NCI-H69 (cell line): ENCODE measurements at regions not wholly inside any gene's neighbourhood (a gene's known extent, or its start where the extent isn't known, plus 50 kb on each side); places are given as distances from the start of the nearest gene placed in this dataset.

Experiments
- DNase-seq: peaks from one replicate; lab custom pipeline; 2025; lab: John Stamatoyannopoulos, UW

GRCh38 chr9:86529496-86530275 lies 175.5 kb upstream of the TUT7 start:
- no peak for DNase-seq

GRCh38 chr9:86526021-86526420 lies 171.8 kb upstream of the TUT7 start:
- no peak for DNase-seq

- DNase-seq, result no peak
Measured at GRCh38 chr9:86525182-86525581, 171.0 kb upstream of the TUT7 start.

- DNase-seq, result no peak
Measured at GRCh38 chr9:86521977-86522376, 167.8 kb upstream of the TUT7 start.

- DNase-seq, result no peak
Measured at GRCh38 chr9:86521322-86521721, 167.1 kb upstream of the TUT7 start.

GRCh38 chr9:86519066-86519615 lies 164.9 kb upstream of the TUT7 start:
- DNase-seq, result no peak

- no peak for DNase-seq
Measured at GRCh38 chr9:86517475-86517874, 163.3 kb upstream of the TUT7 start.

- no peak for DNase-seq
Measured at GRCh38 chr9:86516564-86516963, 162.4 kb upstream of the TUT7 start.

GRCh38 chr9:86515221-86515620 lies 161.0 kb upstream of the TUT7 start:
- DNase-seq, result peak; percentile 26

- DNase-seq, result no peak
Measured at GRCh38 chr9:86513429-86513828, 159.2 kb upstream of the TUT7 start.

GRCh38 chr9:86512929-86513328 lies 158.7 kb upstream of the TUT7 start:
- no peak for DNase-seq

GRCh38 chr9:86511614-86512360 lies 157.6 kb upstream of the TUT7 start:
- DNase-seq, result peak; percentile 84

- DNase-seq, result no peak
Measured at GRCh38 chr9:86508208-86508903, 154.1 kb upstream of the TUT7 start.

- DNase-seq, result no peak
Measured at GRCh38 chr9:86507212-86507630, 153.0 kb upstream of the TUT7 start.

GRCh38 chr9:86503942-86504341 lies 149.7 kb upstream of the TUT7 start:
- no peak for DNase-seq

GRCh38 chr9:86503314-86503713 lies 149.1 kb upstream of the TUT7 start:
- no peak for DNase-seq

GRCh38 chr9:86500667-86501435 lies 146.6 kb upstream of the TUT7 start:
- DNase-seq, result no peak

- DNase-seq, result no peak
Measured at GRCh38 chr9:86500031-86500430, 145.8 kb upstream of the TUT7 start.

- no peak for DNase-seq
Measured at GRCh38 chr9:86494644-86495111, 140.5 kb upstream of the TUT7 start.

GRCh38 chr9:86491468-86492266 lies 137.5 kb upstream of the TUT7 start:
- no peak for DNase-seq

- DNase-seq, result peak; percentile 3
Measured at GRCh38 chr9:86488794-86489193, 134.6 kb upstream of the TUT7 start.
